SW480 (cell line): ENCODE measurements at regions not wholly inside any gene's neighbourhood (a gene's known extent, or its start where the extent isn't known, plus 50 kb on each side); places are given as distances from the start of the nearest gene placed in this dataset.
A peak's percentile ranks its signal among the peaks of the same experiment; 100 is the strongest.
"Not testable (repeated sequence)": the region's sequence is repeated elsewhere in the genome, so short reads cannot be mapped to it uniquely, and the experiment has no call there.

Source experiments
- DNase-seq: peaks from one replicate; pipeline ENCODE4 v3.0.0-alpha.2; 2016; ENCODE audit warnings: low spot score

- no peak for DNase-seq
These were observed 134.4 kb upstream of the PRDX6 start for GRCh38 chr1:173342736-173343135.

GRCh38 chr1:173344034-173344743 lies 132.9 kb upstream of the PRDX6 start:
- no peak for DNase-seq

DNA sequence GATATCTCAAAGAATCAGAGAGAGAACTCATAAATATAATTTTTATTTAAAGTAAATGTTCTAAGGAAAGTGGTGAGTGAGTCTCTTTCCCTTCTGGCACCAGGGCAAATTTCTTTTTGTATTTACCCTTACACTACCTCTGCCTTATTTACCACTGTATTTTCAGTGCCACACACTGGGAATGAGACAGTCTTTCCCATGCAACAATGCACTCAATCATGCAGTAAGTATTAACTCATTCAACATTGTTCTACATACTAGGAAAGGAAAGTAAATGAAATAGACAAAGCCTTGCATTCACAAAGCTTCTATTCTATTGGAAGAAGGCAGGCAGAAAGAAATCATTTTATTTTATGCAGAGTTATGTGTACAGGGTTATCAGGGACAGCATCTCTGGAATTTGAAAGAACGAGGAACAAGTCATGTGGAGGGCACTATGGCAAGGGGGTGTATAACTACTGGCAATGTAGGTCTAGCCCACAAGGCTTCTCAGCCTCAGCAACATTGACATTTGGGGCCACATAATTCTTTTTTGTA lies 129.8 kb upstream of the PRDX6 start:
- no peak for DNase-seq

GRCh38 chr1:173352635-173353034 lies 124.5 kb upstream of the PRDX6 start:
- DNase-seq, result not testable (repeated sequence)

- DNase-seq, result no peak
These were observed 123.8 kb upstream of the PRDX6 start for GRCh38 chr1:173353350-173353749.

- DNase-seq, result no peak
These were observed 122.2 kb upstream of the PRDX6 start for GRCh38 chr1:173354937-173355280.

DNA sequence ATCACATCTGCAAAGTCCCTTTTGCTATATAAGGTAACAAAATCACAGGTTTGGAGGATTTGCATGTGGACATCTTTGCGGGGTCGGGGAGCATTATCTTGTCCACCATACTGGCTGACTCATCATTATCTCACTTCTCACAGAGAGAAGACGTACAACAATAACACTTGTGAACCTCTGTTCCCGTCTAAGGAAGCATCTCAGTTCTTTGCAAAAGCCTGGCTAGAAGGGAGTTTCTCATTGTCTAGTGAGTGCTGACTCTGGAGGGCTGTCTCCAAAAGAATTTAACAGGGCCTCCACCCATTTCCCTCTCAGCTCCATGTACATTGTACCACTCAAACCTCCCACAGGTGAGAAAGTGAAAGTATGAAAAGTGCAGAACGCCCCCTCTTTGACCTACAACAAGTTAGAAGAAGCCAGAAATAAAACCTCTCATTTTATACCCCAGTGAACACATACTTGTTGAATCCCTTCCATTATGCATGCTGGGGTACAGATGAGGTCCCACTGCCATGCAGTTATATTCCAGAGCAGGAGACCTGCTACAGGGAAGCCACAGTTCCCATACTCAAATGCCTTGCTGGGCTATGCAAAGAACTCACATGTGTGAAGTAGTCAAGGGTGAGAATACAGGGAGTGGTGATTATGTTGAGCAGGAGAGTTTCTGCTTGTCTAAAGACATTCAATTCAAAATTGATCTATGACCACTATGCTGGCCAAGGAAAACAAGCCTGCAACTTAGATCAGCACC lies 121.7 kb upstream of the PRDX6 start:
- no peak for DNase-seq

- no peak for DNase-seq
These were observed 120.9 kb upstream of the PRDX6 start for GRCh38 chr1:173356191-173356762.

GRCh38 chr1:173360487-173361063 lies 116.6 kb upstream of the PRDX6 start:
- DNase-seq, result no peak

GRCh38 chr1:173362543-173362942 lies 114.6 kb upstream of the PRDX6 start:
- no peak for DNase-seq

DNA sequence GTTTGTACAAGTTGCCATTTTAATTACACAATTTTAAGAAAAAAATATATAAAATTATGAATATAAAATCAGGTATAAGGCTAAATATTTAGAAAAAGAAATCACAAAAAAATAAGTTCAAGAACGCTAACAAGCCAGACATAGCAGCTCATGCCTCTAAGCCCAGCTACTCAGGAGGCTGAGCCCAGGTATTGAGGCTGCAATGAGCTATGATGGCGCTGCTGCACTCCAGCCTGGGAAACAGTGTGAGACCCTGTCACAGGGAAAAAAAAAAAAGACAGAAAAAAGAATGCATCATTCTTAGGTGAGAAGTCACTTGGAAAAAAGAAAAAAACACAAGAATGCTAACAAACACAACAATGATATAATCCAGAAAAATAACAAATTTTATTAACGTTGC lies 112.3 kb upstream of the PRDX6 start:
- no peak for DNase-seq

GRCh38 chr1:173365341-173365740 lies 111.8 kb upstream of the PRDX6 start:
- DNase-seq, result no peak

GRCh38 chr1:173367136-173367535 lies 110.0 kb upstream of the PRDX6 start:
- no peak for DNase-seq

- DNase-seq, result not testable (repeated sequence)
These were observed 106.5 kb upstream of the PRDX6 start for GRCh38 chr1:173370586-173370985.

DNA sequence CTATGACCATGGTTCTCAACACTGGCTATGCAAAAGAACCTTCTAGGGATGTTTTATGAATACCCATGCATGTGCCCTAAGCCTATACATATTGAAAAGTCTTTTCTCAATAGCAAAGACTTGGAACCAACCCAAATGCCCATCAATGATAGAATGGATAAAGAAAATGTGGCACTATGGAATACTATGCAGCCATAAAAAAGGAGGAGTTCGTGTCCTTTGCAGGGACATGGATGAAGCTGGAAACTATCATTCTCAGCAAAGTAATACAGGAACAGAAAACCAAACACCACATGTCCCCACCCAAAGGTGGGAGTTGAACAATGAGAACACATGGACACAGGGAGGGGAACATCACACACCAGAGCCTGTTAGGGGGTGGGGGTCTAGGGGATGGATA lies 101.1 kb upstream of the PRDX6 start:
- DNase-seq, result not testable (repeated sequence)

GRCh38 chr1:173377266-173377665 lies 99.9 kb upstream of the PRDX6 start:
- DNase-seq, result no peak

DNA sequence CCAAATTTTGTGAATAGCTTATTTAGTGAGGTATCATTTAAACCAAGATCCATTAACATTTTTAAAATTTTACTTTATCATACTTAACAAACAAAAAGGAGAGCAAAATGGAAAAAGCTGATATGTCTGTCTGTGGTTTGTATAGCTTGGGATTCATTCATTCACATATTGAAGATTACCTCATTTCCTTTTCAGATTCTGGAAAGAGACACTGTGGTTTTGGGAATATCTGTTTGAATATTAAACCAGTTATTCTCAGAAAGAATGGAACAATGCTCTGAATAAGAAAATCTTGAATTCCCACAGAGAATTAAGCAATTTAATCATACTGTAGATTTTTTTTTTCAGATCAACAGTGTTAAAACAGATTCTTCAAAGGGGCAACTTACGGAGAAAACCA lies 93.8 kb upstream of the PRDX6 start:
- no peak for DNase-seq

- DNase-seq, result no peak
These were observed 88.8 kb upstream of the PRDX6 start for GRCh38 chr1:173388352-173388751.

GRCh38 chr1:173392895-173393658 lies 84.1 kb upstream of the PRDX6 start:
- DNase-seq, result peak; percentile 26

DNA sequence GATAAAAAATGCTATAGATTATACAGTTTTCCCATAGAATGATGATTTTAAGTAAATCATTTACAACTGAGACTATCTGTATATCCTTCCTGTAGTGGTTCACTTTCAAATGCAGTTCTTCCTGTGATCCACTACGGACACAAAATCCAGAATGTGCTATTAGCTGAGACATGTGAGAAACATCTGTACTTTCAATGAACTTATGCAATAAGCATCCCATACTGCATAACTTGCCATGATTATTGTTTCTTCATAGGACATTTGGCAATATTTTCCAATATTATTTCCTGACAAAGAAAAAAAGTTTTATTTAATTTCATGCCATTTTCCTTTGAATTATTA lies 83.5 kb upstream of the PRDX6 start:
- no peak for DNase-seq

DNA sequence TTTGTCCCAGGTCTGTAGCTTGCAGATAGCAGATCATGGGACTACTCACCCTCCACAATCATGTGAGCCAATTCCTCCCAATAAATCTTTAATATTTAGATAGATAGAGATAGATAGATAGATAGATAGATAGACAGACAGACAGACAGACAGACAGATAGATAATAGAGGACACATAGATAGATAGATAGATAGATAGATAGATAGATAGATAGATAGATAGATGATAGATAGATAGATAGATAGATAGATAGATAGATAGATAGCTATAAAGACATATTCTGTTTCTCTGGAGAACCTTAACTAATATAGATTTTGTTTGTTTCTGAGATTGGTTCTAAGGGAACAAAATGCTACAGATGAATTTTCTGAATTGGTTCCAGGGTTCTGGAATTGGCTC lies 82.3 kb upstream of the PRDX6 start:
- not testable (repeated sequence) for DNase-seq

- DNase-seq, result no peak
These were observed 81.4 kb upstream of the PRDX6 start for GRCh38 chr1:173395762-173396161.
